ENCODE measurements at regions not wholly inside any gene's neighbourhood (a gene's known extent, or its start where the extent isn't known, plus 50 kb on each side); places are given as distances from the start of the nearest gene placed in this dataset.

GRCh38 chr4:108359986-108360681 is 191.4 kb upstream of the LEF1 start:
- Histone ChIP-seq H3K27ac (no peak overlapping the region), H3K27me3 (replicated peaks) (no peaks in the 10 kb centered on the region), H3K36me3 (replicated peaks) (no peaks in the 10 kb centered on the region), H3K4me3 (ENCODE audit: low read depth, low read length) (no peak overlapping the region)
- TF ChIP-seq CTCF (IDR thresholded peaks at IDR 0.05; ENCODE audit: low read depth, low read length, missing control alignments), result no peak
- no peak for DNase-seq
- in situ Hi-C loops (cut with HindIII; ENCODE audit: low pct_ligation_motif_present, low sequenced_read_pairs), result no loop called here

GRCh38 chr4:108359130-108359985 is 190.6 kb upstream of the LEF1 start:
- Histone ChIP-seq H3K27ac (no peak overlapping the region), H3K4me3 (ENCODE audit: low read depth, low read length) (no peak overlapping the region), H3K36me3 (replicated peaks) (no peaks in the 10 kb centered on the region), H3K27me3 (replicated peaks) (no peaks in the 10 kb centered on the region)
- no peak for DNase-seq
- in situ Hi-C loops (cut with HindIII; ENCODE audit: low pct_ligation_motif_present, low sequenced_read_pairs), result no loop called here
- TF ChIP-seq CTCF (IDR thresholded peaks at IDR 0.05; ENCODE audit: low read depth, low read length, missing control alignments), result no peak

GRCh38 chr4:108355902-108356535 is 187.3 kb upstream of the LEF1 start:
- in situ Hi-C loops (cut with HindIII; ENCODE audit: low pct_ligation_motif_present, low sequenced_read_pairs), result no loop called here
- Histone ChIP-seq H3K27ac (no peak overlapping the region), H3K36me3 (replicated peaks) (no peaks in the 10 kb centered on the region), H3K4me3 (ENCODE audit: low read depth, low read length) (no peak overlapping the region), H3K27me3 (replicated peaks) (no peaks in the 10 kb centered on the region)
- no peak for DNase-seq
- TF ChIP-seq CTCF (IDR thresholded peaks at IDR 0.05; ENCODE audit: low read depth, low read length, missing control alignments), result no peak

GRCh38 chr4:108355186-108355901 is 186.6 kb upstream of the LEF1 start:
- no peak for TF ChIP-seq CTCF (IDR thresholded peaks at IDR 0.05; ENCODE audit: low read depth, low read length, missing control alignments)
- H3K27ac ChIP-seq, result no peak overlapping the region
- no peak overlapping the region for H3K4me3 ChIP-seq (ENCODE audit: low read depth, low read length)
- H3K36me3 ChIP-seq (replicated peaks), result no peaks in the 10 kb centered on the region
- no peak for DNase-seq
- in situ Hi-C loops (cut with HindIII; ENCODE audit: low pct_ligation_motif_present, low sequenced_read_pairs), result no loop called here
- no peaks in the 10 kb centered on the region for H3K27me3 ChIP-seq (replicated peaks)

GRCh38 chr4:108352664-108353308 is 184.1 kb upstream of the LEF1 start:
- Histone ChIP-seq H3K27ac (no peak overlapping the region), H3K36me3 (replicated peaks) (no peaks in the 10 kb centered on the region), H3K4me3 (ENCODE audit: low read depth, low read length) (no peak overlapping the region), H3K27me3 (replicated peaks) (no peaks in the 10 kb centered on the region)
- no peak for DNase-seq
- in situ Hi-C loops (cut with HindIII; ENCODE audit: low pct_ligation_motif_present, low sequenced_read_pairs), result no loop called here
- no peak for TF ChIP-seq CTCF (IDR thresholded peaks at IDR 0.05; ENCODE audit: low read depth, low read length, missing control alignments)
